Middle frontal gyrus (tissue), 1 donor: ENCODE measurements at regions not wholly inside any gene's neighbourhood (a gene's known extent, or its start where the extent isn't known, plus 50 kb on each side); places are given as distances from the start of the nearest gene placed in this dataset.

Source experiments
- DNase-seq: peaks from one replicate; pipeline ENCODE4 v3.0.0-alpha.2; 2015; ENCODE audit warnings: low spot score; ENCODE audit errors: extremely low spot score

GRCh38 chr20:22506827-22507226 lies 77.5 kb downstream of the FOXA2 start:
- DNase-seq: no peak

- DNase-seq: no peak
Observed at GRCh38 chr20:22504829-22505377, 79.5 kb downstream of the FOXA2 start.

GRCh38 chr20:22503577-22503976 lies 80.8 kb downstream of the FOXA2 start:
- no peak for DNase-seq

- no peak for DNase-seq
Observed at GRCh38 chr20:22502731-22503191, 81.6 kb downstream of the FOXA2 start.

- no peak for DNase-seq
Observed at GRCh38 chr20:22501566-22502344, 82.6 kb downstream of the FOXA2 start.

- DNase-seq: no peak
Observed at GRCh38 chr20:22501034-22501433, 83.3 kb downstream of the FOXA2 start.

GRCh38 chr20:22499515-22500166 lies 84.7 kb downstream of the FOXA2 start:
- no peak for DNase-seq

GRCh38 chr20:22496817-22497216 lies 87.6 kb downstream of the FOXA2 start:
- no peak for DNase-seq

- no peak for DNase-seq
Observed at GRCh38 chr20:22495789-22496188, 88.6 kb downstream of the FOXA2 start.

GRCh38 chr20:22495172-22495571 lies 89.2 kb downstream of the FOXA2 start:
- no peak for DNase-seq

- DNase-seq: no peak
Observed at GRCh38 chr20:22492497-22492896, 91.9 kb downstream of the FOXA2 start.

- no peak for DNase-seq
Observed at GRCh38 chr20:22491194-22491505, 93.2 kb downstream of the FOXA2 start.

- DNase-seq: no peak
Observed at GRCh38 chr20:22490287-22491193, 93.8 kb downstream of the FOXA2 start.

GRCh38 chr20:22489626-22490286 lies 94.6 kb downstream of the FOXA2 start:
- no peak for DNase-seq

GRCh38 chr20:22480336-22480735 lies 104.0 kb downstream of the FOXA2 start:
- no peak for DNase-seq

- no peak for DNase-seq
Observed at GRCh38 chr20:22475662-22476061, 108.7 kb downstream of the FOXA2 start.

GRCh38 chr20:22474224-22474623 lies 110.1 kb downstream of the FOXA2 start:
- no peak for DNase-seq

GRCh38 chr20:22473293-22473692 lies 111.1 kb downstream of the FOXA2 start:
- DNase-seq: no peak

GRCh38 chr20:22472447-22473100 lies 111.8 kb downstream of the FOXA2 start:
- no peak for DNase-seq

GRCh38 chr20:22471156-22471836 lies 113.1 kb downstream of the FOXA2 start:
- DNase-seq: no peak
